ENCODE measurements at regions not wholly inside any gene's neighbourhood (a gene's known extent, or its start where the extent isn't known, plus 50 kb on each side); places are given as distances from the start of the nearest gene placed in this dataset.

- Histone ChIP-seq H4K20me1 (ENCODE audit: insufficient read depth, low read length) (no peaks in the 10 kb centered on the region), H3K9ac (ENCODE audit: low read length) (no peak overlapping the region), H3K79me2 (ENCODE audit: insufficient read depth, low read length) (no peaks in the 10 kb centered on the region), H3K27me3 (ENCODE audit: insufficient read depth, low read length) (no peaks in the 10 kb centered on the region), H3K9me3 (ENCODE audit: low read length) (no peaks in the 10 kb centered on the region), H3F3A (ENCODE audit: insufficient read depth, low read length) (no peaks in the 10 kb centered on the region), H3K27ac (ENCODE audit: low read depth, low read length, poor library complexity, severe bottlenecking) (no peak overlapping the region), H2AFZ (ENCODE audit: low read length) (no peak overlapping the region), H3K4me3 (ENCODE audit: low read depth, low read length, poor library complexity, severe bottlenecking) (no peak overlapping the region), H3K36me3 (ENCODE audit: insufficient read depth, low read length) (no peaks in the 10 kb centered on the region), H3K9me2 (ENCODE audit: low read depth, low read length) (no peaks in the 10 kb centered on the region), H3K4me2 (ENCODE audit: low read length) (no peak overlapping the region), H3K4me1 (ENCODE audit: insufficient read depth, low read length, severe bottlenecking) (no peaks in the 10 kb centered on the region)
- TF ChIP-seq EZH2 (IDR thresholded peaks at IDR 0.05; ENCODE audit: borderline replicate concordance, low read length) (no peak), CTCF (IDR thresholded peaks at IDR 0.05; ENCODE audit: low read length) (no peak)
Measured at GRCh38 chr3:154602241-154602640, 172.3 kb upstream of the GPR149 start.

- TF ChIP-seq CTCF (IDR thresholded peaks at IDR 0.05; ENCODE audit: low read length) (no peak), EZH2 (IDR thresholded peaks at IDR 0.05; ENCODE audit: borderline replicate concordance, low read length) (no peak)
Measured at GRCh38 chr3:154598166-154598565, 168.2 kb upstream of the GPR149 start.

GRCh38 chr3:154590675-154591384 is 160.8 kb upstream of the GPR149 start:
- no peaks in the 10 kb centered on the region for H3K27me3 ChIP-seq (ENCODE audit: insufficient read depth, low read length)
- H3K9ac ChIP-seq (ENCODE audit: low read length), result no peak overlapping the region
- H3K4me2 ChIP-seq (ENCODE audit: low read length), result no peak overlapping the region
- no peaks in the 10 kb centered on the region for H3K36me3 ChIP-seq (ENCODE audit: insufficient read depth, low read length)
- H3K9me2 ChIP-seq (ENCODE audit: low read depth, low read length), result no peaks in the 10 kb centered on the region
- no peak overlapping the region for H2AFZ ChIP-seq (ENCODE audit: low read length)
- no peaks in the 10 kb centered on the region for H3K79me2 ChIP-seq (ENCODE audit: insufficient read depth, low read length)
- no peak for TF ChIP-seq EZH2 (IDR thresholded peaks at IDR 0.05; ENCODE audit: borderline replicate concordance, low read length)
- no peak for TF ChIP-seq CTCF (IDR thresholded peaks at IDR 0.05; ENCODE audit: low read length)
- H4K20me1 ChIP-seq (ENCODE audit: insufficient read depth, low read length), result no peaks in the 10 kb centered on the region
- H3F3A ChIP-seq (ENCODE audit: insufficient read depth, low read length), result no peaks in the 10 kb centered on the region
- no peaks in the 10 kb centered on the region for H3K4me1 ChIP-seq (ENCODE audit: insufficient read depth, low read length, severe bottlenecking)
- no peak overlapping the region for H3K4me3 ChIP-seq (ENCODE audit: low read depth, low read length, poor library complexity, severe bottlenecking)
- H3K27ac ChIP-seq (ENCODE audit: low read depth, low read length, poor library complexity, severe bottlenecking), result no peak overlapping the region
- no peaks in the 10 kb centered on the region for H3K9me3 ChIP-seq (ENCODE audit: low read length)

More at GRCh38 chr3:154598166-154598565, 168.2 kb upstream of the GPR149 start:
- H4K20me1 ChIP-seq (ENCODE audit: insufficient read depth, low read length), result no peaks in the 10 kb centered on the region
- H3K27ac ChIP-seq (ENCODE audit: low read depth, low read length, poor library complexity, severe bottlenecking), result no peak overlapping the region
- H3K4me2 ChIP-seq (ENCODE audit: low read length), result no peak overlapping the region
- no peaks in the 10 kb centered on the region for H3K36me3 ChIP-seq (ENCODE audit: insufficient read depth, low read length)
- no peaks in the 10 kb centered on the region for H3K27me3 ChIP-seq (ENCODE audit: insufficient read depth, low read length)
- H3K79me2 ChIP-seq (ENCODE audit: insufficient read depth, low read length), result no peaks in the 10 kb centered on the region
- H3K9me2 ChIP-seq (ENCODE audit: low read depth, low read length), result no peaks in the 10 kb centered on the region
- no peaks in the 10 kb centered on the region for H3K4me1 ChIP-seq (ENCODE audit: insufficient read depth, low read length, severe bottlenecking)
- H3F3A ChIP-seq (ENCODE audit: insufficient read depth, low read length), result no peaks in the 10 kb centered on the region
- H2AFZ ChIP-seq (ENCODE audit: low read length), result no peak overlapping the region
- H3K9me3 ChIP-seq (ENCODE audit: low read length), result no peaks in the 10 kb centered on the region
- no peak overlapping the region for H3K4me3 ChIP-seq (ENCODE audit: low read depth, low read length, poor library complexity, severe bottlenecking)
- no peak overlapping the region for H3K9ac ChIP-seq (ENCODE audit: low read length)

Measured in OCI-LY1 (cell line).